Endothelial cell of umbilical vein (primary cell): ENCODE measurements at regions not wholly inside any gene's neighbourhood (a gene's known extent, or its start where the extent isn't known, plus 50 kb on each side); places are given as distances from the start of the nearest gene placed in this dataset.

Source experiments
- EZH2 ChIP-seq: IDR thresholded peaks from 2 replicates; pipeline ENCODE4 v1.6.1; 2012; ENCODE audit warnings: borderline replicate concordance, low read depth, mild to moderate bottlenecking, moderate library complexity, low read length, inconsistent platforms; ENCODE audit not compliant: severe bottlenecking
- GATA2 ChIP-seq: IDR thresholded peaks from 2 replicates; pipeline ENCODE4 v1.7.0; 2011; ENCODE audit warnings: low read depth, mild to moderate bottlenecking, moderate library complexity, mixed read lengths, low read length; ENCODE audit not compliant: insufficient read length, insufficient read depth
- JUN ChIP-seq: IDR thresholded peaks from 2 replicates; pipeline ENCODE4 v1.6.1; 2011; ENCODE audit warnings: borderline replicate concordance, low read depth; ENCODE audit not compliant: insufficient read length, insufficient read depth
- MYC ChIP-seq: IDR thresholded peaks from one replicate; pipeline ENCODE4 v1.6.1; 2011; ENCODE audit warnings: mild to moderate bottlenecking, low read depth, low read length
- POLR2A ChIP-seq: IDR thresholded peaks from 2 replicates; pipeline ENCODE4 v1.6.1; 2012; ENCODE audit warnings: low read depth, mild to moderate bottlenecking, control low read depth, low read length
- POLR2AphosphoS5 ChIP-seq: IDR thresholded peaks from 2 replicates; pipeline ENCODE4 v1.6.1; 2012; ENCODE audit warnings: low read depth, mild to moderate bottlenecking, control low read depth, low read length, moderate library complexity; ENCODE audit not compliant: insufficient read depth
- TF ChIP-seq, protein P1 (sequence below), 2 donors: IDR thresholded peaks; 1 replicate in 1 of 2; 2 replicates in 1 of 2; pipeline ENCODE4 v1.5.1; 2011; ENCODE audit warnings: low read length in 2 of 2, mild to moderate bottlenecking in 2 of 2, moderate library complexity in 2 of 2, control low read depth in 1 of 2, inconsistent platforms in 1 of 2, low read depth in 1 of 2; ENCODE audit not compliant: insufficient read depth in 1 of 2; ENCODE audit errors: extremely low read depth in 1 of 2

DNA sequence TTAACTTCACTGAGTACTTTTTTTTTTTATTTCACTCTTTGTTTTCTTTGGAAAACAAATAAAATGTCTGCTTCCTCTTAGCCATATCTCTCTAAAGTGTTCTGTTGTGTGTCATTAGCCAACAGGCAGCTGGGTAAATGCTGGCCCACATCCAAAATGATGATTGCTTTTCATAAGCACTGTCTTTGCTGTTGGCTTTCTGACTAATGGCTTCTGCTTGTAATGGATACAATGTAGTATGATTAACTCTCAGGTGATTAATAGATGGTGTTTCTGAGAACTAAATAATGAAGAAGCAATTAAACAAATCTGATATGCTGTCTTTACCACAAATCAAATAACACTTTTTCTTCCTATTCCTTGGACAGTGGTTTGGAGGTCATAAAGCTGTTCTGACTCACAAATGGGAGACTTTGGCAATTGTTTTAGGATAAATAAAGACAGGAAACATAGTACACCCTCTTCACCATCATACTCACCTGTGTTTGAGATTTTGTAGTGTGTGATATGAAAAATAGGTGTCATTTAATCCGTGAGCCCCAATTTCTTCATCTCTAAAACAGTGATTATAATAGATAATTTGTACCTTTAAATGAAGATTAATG, 888.4 kb downstream of the TSN start:
- TF ChIP-seq POLR2A (no peak), GATA2 (no peak), EZH2 (no peak), MYC (no peak), POLR2AphosphoS5 (no peak), JUN (no peak)
- TF ChIP-seq, protein P1, sequence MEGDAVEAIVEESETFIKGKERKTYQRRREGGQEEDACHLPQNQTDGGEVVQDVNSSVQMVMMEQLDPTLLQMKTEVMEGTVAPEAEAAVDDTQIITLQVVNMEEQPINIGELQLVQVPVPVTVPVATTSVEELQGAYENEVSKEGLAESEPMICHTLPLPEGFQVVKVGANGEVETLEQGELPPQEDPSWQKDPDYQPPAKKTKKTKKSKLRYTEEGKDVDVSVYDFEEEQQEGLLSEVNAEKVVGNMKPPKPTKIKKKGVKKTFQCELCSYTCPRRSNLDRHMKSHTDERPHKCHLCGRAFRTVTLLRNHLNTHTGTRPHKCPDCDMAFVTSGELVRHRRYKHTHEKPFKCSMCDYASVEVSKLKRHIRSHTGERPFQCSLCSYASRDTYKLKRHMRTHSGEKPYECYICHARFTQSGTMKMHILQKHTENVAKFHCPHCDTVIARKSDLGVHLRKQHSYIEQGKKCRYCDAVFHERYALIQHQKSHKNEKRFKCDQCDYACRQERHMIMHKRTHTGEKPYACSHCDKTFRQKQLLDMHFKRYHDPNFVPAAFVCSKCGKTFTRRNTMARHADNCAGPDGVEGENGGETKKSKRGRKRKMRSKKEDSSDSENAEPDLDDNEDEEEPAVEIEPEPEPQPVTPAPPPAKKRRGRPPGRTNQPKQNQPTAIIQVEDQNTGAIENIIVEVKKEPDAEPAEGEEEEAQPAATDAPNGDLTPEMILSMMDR (IDR thresholded peaks at IDR 0.05; ENCODE audit: extremely low read depth in 1 of 2, insufficient read depth in 1 of 2, low read depth in 1 of 2, low read length in 2 of 2), result no peak
